GM19025 (cell line): ENCODE measurements at regions not wholly inside any gene's neighbourhood (a gene's known extent, or its start where the extent isn't known, plus 50 kb on each side); places are given as distances from the start of the nearest gene placed in this dataset.
"Not testable (repeated sequence)": the region's sequence is repeated elsewhere in the genome, so short reads cannot be mapped to it uniquely, and the experiment has no call there.

Experiments
- ATAC-seq: cut with Tn5 transposase; IDR thresholded peaks from one replicate; pipeline ENCODE4 v1.9.1; 2021; ENCODE audit warnings: mild to moderate bottlenecking, low read depth, moderate library complexity; ENCODE audit not compliant: unreplicated experiment

GRCh38 chr5:120913396-120913795 lies 449.3 kb downstream of the PRR16 start:
- ATAC-seq = no peak

DNA sequence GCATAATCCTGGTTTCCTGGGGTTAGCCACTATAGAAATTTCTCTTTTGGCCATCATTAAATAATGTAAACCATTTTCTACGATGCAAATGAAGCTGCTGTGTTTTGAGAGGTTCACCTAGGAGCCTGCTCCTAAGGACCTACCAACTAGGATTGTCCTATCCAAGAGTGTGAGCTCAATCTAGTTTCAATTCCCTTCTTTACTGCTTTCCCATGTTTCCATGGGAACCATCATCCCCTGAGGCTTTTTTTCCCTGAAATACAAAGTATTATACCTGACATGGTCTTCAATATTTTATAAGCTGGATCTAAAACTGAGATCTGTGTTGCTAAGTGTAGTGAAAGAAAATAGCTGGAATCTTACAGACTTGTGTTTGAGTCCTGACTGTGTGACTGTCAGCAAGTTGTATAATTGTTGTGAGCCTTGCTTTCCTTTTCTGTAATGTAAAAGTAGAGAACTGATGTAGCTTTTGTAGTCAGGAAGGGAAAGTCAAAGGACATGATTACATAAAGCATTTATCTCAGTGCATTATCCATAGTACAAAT lies 453.2 kb downstream of the PRR16 start:
- no peak for ATAC-seq

GRCh38 chr5:120919017-120919416 lies 454.9 kb downstream of the PRR16 start:
- ATAC-seq = no peak

GRCh38 chr5:120923026-120923425 lies 458.9 kb downstream of the PRR16 start:
- ATAC-seq = no peak

DNA sequence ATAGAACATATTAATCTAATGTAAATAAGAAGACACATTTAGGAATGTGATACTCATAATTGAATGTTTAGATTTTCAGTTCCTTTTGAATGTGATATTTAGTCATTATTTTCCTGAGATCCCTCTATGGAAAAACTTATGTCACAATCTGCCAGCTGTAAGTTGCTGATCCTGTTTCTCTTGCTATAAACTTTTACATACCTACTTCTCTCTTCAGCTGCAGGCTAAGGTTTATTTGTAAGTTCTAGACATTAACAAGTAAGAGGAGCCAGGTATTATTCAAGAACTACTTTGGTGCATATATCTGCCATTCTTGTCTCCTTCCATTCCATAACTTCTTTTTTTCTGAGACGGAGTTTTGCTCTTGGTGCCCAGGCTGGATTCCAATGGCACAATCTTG lies 462.4 kb downstream of the PRR16 start:
- ATAC-seq = no peak

- ATAC-seq = no peak
These were observed 463.9 kb downstream of the PRR16 start for GRCh38 chr5:120927950-120928530.

DNA sequence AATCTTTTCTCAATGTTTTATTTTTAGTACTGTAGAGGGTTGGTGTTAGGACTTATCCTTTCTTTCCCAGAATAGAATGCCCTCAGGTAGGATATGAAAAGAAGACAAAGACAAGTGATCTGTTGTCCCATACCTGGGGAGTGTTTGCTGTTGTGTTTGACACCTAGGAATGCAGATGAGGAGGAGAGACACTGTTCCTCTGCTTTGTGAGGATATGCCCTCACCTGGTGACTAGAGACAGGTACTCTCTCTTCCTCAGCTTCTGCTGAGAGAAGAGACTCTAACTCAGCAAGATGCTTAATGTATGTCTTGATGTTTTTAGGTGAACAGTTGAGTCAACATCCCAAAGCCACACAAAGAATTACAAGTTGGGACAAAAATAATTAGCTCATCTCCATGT lies 468.4 kb downstream of the PRR16 start:
- ATAC-seq = no peak

- ATAC-seq = no peak
These were observed 469.9 kb downstream of the PRR16 start for GRCh38 chr5:120934031-120934430.

GRCh38 chr5:120936652-120937051 lies 472.6 kb downstream of the PRR16 start:
- no peak for ATAC-seq

DNA sequence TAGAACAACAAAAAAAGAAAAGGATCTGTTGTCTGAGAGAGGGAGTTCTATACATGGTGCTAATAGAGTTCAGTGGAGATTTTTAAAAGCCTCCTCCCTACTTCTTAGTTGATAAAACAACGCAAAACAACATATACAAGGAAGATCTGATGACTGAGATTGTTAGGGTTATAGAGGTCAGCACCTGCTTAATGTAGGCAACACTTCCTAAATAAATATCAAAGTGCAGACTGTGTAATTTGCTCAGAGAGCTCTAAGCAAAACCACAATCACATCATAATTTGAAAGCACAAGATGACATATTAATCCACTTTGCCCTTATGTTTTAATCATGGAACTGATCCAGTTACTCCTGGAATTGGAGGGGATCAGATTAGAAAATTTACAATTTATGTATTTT lies 474.5 kb downstream of the PRR16 start:
- no peak for ATAC-seq

DNA sequence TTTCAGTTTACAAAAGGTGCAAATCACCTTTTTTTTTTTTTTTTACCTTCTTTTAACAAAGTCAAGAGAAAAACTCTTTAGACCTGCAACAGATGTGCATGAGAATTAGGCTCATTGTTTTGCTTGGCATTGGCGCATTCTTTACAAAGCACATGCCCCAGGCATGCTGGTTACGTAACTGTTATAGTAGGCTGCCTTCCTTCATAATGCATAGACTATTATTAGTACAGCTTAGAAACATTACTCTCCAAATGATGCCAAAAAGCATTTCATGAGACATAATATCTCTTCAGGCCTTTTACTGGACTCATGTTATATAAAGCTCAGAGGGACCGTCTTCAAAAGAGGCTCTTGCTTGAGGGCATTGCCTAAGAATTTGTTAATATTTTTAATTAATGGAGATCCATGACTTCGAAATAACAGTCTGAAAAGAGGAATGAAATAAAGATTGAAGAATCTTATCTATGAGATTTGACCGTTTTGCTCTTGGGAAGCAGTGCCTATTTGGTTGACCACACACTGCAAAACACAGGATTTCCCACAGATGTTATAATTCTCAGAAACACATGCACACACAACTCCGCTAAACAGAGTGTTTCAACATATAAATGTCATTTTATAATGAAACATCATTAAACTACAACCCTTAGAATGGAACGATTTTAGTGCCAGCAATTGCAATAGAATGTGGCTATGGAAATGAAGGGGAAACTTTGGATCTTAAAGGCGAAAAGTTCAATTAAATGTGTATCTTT lies 478.7 kb downstream of the PRR16 start:
- no peak for ATAC-seq

DNA sequence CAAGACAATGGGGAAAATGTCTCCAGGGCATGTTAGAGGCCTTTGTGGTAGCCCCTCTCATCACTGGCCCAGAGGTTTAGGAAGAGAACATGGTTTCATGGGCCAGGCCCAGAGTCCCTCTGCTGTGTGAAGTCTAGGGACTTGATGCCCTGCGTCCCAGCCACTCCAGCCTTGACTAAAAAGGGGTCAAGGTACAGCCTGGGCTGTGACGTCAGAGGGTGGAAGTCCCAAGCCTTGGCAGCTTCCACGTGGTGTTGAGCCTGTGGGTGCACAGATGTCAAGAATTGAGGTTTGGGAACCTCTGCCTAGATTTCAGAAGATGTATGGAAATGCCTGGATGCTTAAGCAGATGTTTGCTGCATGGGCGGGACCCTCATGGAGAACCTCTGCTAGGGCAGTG lies 485.5 kb downstream of the PRR16 start:
- ATAC-seq = not testable (repeated sequence)

DNA sequence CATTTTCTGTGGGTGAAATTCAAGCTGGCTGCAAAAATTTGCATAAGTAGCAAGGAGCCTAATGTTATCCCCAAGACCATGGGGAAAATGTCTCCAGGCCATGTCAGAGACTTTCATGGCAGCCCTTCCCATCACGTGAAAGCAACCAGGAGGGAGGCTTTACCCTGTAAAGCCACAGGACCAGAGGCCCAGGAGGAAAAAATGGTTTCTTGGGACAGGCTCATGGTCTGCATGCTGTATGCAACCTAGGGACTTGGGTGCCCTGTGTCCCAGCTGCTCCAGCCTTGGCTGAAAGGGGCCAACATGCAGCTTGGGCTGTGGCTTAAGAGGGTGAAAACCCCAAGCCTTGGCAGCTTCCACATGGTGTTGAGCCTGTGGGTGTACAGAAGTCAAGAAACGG lies 489.3 kb downstream of the PRR16 start:
- ATAC-seq = not testable (repeated sequence)

DNA sequence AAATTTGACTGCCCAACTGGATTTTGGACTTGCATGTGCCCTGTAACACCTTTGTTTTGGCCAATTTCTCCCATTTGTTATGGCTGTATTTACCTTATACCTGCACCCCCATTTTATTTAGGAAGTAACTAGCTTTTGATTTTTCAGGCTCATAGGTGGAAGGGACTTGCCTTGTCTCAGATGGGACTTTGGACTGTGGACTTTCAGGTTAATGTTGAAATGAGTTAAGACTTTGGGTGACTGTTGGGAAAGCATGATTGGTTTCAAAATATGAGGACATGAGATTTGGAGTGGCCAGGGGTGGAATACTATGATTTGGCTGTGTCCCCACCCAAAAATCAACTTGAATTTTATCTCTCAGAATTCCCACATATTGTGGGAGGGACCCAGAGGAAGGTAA lies 490.2 kb downstream of the PRR16 start:
- ATAC-seq = no peak

DNA sequence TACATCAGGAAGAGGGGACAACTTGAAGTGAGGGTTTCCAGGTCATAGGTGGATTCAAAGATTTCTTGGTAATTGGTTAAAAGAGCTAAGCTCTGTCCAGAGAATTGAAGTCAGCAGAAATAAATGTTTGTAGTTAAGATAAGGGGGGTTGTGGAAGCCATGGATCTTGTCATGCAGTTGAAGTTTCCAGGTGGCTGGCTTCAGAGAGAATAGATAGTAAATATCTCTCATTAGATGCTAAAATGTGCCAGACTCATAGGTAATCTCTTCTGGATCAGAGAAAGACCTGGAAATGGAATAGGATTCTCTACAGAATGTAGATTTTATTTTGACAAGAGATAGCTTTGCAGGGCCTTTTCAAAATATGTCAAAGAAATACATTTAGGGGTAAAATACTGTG lies 491.7 kb downstream of the PRR16 start:
- no peak for ATAC-seq

- ATAC-seq = no peak
These were observed 494.9 kb downstream of the PRR16 start for GRCh38 chr5:120958877-120959485.

GRCh38 chr5:120960510-120960909 lies 496.4 kb downstream of the PRR16 start:
- ATAC-seq = no peak

- no peak for ATAC-seq
These were observed 503.3 kb downstream of the PRR16 start for GRCh38 chr5:120967366-120967765.

GRCh38 chr5:120974690-120975089 lies 510.6 kb downstream of the PRR16 start:
- ATAC-seq = no peak

- no peak for ATAC-seq
These were observed 518.3 kb downstream of the PRR16 start for GRCh38 chr5:120982351-120982750.

GRCh38 chr5:120985526-120985925 lies 521.4 kb downstream of the PRR16 start:
- no peak for ATAC-seq

DNA sequence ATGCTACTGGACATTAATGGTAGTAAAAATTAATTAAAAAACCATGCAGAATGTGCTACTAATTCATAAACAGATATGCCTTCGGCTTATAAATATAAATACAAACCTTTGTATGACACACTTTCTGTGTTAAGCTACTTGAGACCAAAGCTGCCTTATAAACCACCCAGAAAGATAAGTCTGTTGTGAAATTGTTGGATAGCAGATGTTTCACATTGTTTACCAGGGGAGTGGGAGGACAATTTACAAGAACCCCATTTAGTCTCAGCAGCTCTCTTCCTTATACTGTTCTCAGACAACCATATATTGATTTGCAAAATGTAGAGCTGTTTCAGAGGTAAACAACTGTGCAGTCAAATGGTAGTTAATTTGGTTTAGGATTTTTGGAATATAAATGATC lies 524.4 kb downstream of the PRR16 start:
- no peak for ATAC-seq
